Sigmoid colon (tissue), 6 donors: ENCODE measurements at regions not wholly inside any gene's neighbourhood (a gene's known extent, or its start where the extent isn't known, plus 50 kb on each side); places are given as distances from the start of the nearest gene placed in this dataset.

Source experiments
- DNase-seq: peaks from one replicate; pipeline ENCODE4 v3.0.0-alpha.2; 2019
- H3K27ac ChIP-seq, 4 donors: fragments of 200-600 bp; sonication (generic); one replicate each; pipeline ENCODE4 v1.5.1; 2016 to 2019; ENCODE audit warnings: mild to moderate bottlenecking in 1 of 4
- H3K27me3 ChIP-seq, 3 donors: fragments of 200-600 bp; sonication (generic); one replicate each; pipeline ENCODE4 v1.5.1; 2019; ENCODE audit warnings: mild to moderate bottlenecking in 1 of 3
- H3K36me3 ChIP-seq, 4 donors: fragments of 200-600 bp; sonication (generic); one replicate each; pipeline ENCODE4 v1.5.1; 2016 to 2019
- H3K4me1 ChIP-seq, 4 donors: fragments of 200-600 bp; sonication (generic); one replicate each; pipeline ENCODE4 v1.5.1; 2017 to 2019
- H3K4me3 ChIP-seq, 4 donors: fragments of 200-600 bp; sonication (generic); one replicate each; pipeline ENCODE4 v1.5.1; 2017 to 2019; ENCODE audit warnings: mild to moderate bottlenecking in 2 of 4, moderate library complexity in 1 of 4
- H3K9me3 ChIP-seq, 4 donors: fragments of 200-600 bp in 3 of 4; sonication (generic) in 3 of 4; one replicate each; pipeline versions ENCODE4 v1.5.1 to v1.6.1; 2013 to 2019
- EP300 ChIP-seq, 4 donors: sonication (generic); formaldehyde crosslinking; IDR thresholded peaks; one replicate each; pipeline ENCODE4 v1.6.1; 2017; ENCODE audit warnings: antibody characterized with exemption in 4 of 4
- POLR2A ChIP-seq, 2 donors: fragments of 450-650 bp; IDR thresholded peaks; one replicate each; pipeline ENCODE4 v1.6.1; 2016; ENCODE audit warnings: antibody characterized with exemption in 2 of 2, mild to moderate bottlenecking in 2 of 2, moderate library complexity in 2 of 2
- POLR2AphosphoS5 ChIP-seq, 4 donors: sonication (generic); formaldehyde crosslinking; IDR thresholded peaks; one replicate each; pipeline ENCODE4 v1.6.1; 2017; ENCODE audit warnings: antibody characterized with exemption in 4 of 4
- WGBS, 2 donors: extraction: QIAGEN DNeasy Blood & Tissue Kit; methylation state at CpG; one replicate each; pipeline ENCODE4 v1.1.7; 2013; 5-methylcytosine and 5-hydroxymethylcytosine counted together
- intact Hi-C: fragments of 100-400 bp; cut with DNase I; formaldehyde crosslinking; loops from one replicate; pipeline ENCODE4 v1.15.1; 2023
- TF ChIP-seq, protein P1 (sequence below), 4 experiments: fragments of 450-650 bp in 3 of 4; fragments of 200-600 bp in 1 of 4; IDR thresholded peaks; one replicate each; pipeline ENCODE4 v1.5.1; 2016 to 2019; ENCODE audit warnings: antibody characterized with exemption in 4 of 4, mild to moderate bottlenecking in 3 of 4, moderate library complexity in 2 of 4
- donor health status: healthy with polysubstance abuse.
- donor health status: healthy.

DNA sequence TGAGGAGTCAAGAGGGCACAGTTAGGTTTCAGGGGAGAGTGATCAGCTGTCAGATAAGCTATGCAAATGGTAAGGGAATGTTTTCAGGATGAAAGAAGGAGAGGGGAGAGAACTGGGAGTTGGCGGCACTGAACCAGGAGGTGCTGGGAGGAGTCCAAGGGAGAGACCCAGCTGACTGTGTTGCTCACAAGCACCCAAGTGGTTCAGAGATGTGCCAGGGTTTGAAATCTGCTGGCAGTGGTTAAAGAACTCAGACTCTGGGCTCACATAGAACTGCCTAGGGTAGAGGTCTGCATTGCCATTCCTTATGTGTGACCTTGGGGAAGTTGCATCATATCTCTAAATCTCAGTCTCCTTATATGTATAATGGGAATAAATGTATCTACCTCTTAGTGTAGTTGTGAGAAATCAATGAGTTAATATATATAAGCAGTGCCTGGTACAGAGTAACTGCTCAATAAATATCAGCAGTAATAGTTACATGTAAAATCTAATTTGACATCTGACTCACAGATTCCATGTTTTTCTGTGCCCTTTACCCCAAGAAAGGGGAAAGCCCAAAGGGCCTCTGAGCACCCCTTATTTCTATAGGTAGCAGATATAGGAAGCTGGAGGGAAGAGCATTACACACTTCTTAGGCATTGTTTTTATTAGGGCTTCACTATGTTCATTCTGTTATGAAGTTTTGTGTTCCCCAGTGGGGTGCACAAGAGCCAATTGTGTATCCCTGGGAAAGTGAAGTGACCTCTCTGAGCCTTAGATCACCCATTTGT is 66.9 kb upstream of the SESN3 start:
- Histone ChIP-seq H3K27me3 (no peaks in the 10 kb centered on the region), H3K9me3 (no peaks in the 10 kb centered on the region), H3K27ac (no peak overlapping the region), H3K4me3 (no peak overlapping the region), H3K36me3 (no peaks in the 10 kb centered on the region), H3K4me1 (peaks cover 0 to 32% (median 32%) of the 10 kb centered on the region in 4 donors)
- DNase-seq = no peak
- WGBS, 2 donors = 98 to 99% methylated on average over 1 of the region's 1 CpG
- TF ChIP-seq EP300 (IDR thresholded peaks at IDR 0.05) (no peak), POLR2A (IDR thresholded peaks at IDR 0.05) (no peak), POLR2AphosphoS5 (IDR thresholded peaks at IDR 0.05) (no peak)
- TF ChIP-seq, protein P1, sequence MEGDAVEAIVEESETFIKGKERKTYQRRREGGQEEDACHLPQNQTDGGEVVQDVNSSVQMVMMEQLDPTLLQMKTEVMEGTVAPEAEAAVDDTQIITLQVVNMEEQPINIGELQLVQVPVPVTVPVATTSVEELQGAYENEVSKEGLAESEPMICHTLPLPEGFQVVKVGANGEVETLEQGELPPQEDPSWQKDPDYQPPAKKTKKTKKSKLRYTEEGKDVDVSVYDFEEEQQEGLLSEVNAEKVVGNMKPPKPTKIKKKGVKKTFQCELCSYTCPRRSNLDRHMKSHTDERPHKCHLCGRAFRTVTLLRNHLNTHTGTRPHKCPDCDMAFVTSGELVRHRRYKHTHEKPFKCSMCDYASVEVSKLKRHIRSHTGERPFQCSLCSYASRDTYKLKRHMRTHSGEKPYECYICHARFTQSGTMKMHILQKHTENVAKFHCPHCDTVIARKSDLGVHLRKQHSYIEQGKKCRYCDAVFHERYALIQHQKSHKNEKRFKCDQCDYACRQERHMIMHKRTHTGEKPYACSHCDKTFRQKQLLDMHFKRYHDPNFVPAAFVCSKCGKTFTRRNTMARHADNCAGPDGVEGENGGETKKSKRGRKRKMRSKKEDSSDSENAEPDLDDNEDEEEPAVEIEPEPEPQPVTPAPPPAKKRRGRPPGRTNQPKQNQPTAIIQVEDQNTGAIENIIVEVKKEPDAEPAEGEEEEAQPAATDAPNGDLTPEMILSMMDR (IDR thresholded peaks at IDR 0.05) = no peak
- intact Hi-C loops = loop anchor here (5.0 to 10.0 kb wide), 3 partner anchors 39 to 404 kb away; no protein-coding TSS in a partner anchor

DNA sequence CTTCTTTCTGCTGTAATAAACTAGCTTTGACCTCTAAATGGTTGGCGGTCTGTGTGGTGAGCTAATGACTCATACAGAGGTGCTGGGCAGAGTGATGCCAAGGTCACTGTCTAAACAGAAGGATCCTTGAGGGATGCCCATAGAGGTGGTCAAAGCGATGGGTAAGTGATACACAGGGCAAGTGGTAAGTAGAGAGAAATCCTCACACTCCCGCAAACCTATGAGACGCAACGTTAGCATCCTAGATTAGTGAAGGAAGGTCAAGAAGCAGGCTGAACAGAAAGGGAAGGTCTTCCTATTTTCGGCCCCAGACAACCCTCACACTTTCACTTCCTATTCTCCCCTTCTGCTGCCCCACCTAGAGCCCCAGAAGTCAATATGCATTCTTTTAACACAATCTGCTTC is 65.6 kb upstream of the SESN3 start:
- WGBS, 2 donors = 73 to 83% methylated on average over 6 of the region's 6 CpGs
- peaks cover 0 to 32% (median 31%) of the 10 kb centered on the region in 4 donors for H3K4me1 ChIP-seq
- intact Hi-C loops = loop anchor here (5.0 to 10.0 kb wide), 3 partner anchors 41 to 406 kb away; no protein-coding TSS in a partner anchor
- no peaks in the 10 kb centered on the region for H3K36me3 ChIP-seq
- H3K27ac ChIP-seq = peak overlapping the region in 3 of 4 donors; percentile 24 to 65 (median 52)
- DNase-seq = no peak
- TF ChIP-seq, protein P1 (IDR thresholded peaks at IDR 0.05) = no peak
- TF ChIP-seq POLR2AphosphoS5 (IDR thresholded peaks at IDR 0.05) (no peak), POLR2A (IDR thresholded peaks at IDR 0.05) (no peak), EP300 (IDR thresholded peaks at IDR 0.05) (no peak)
- no peaks in the 10 kb centered on the region for H3K9me3 ChIP-seq
- H3K4me3 ChIP-seq = no peak overlapping the region
- no peaks in the 10 kb centered on the region for H3K27me3 ChIP-seq

DNA sequence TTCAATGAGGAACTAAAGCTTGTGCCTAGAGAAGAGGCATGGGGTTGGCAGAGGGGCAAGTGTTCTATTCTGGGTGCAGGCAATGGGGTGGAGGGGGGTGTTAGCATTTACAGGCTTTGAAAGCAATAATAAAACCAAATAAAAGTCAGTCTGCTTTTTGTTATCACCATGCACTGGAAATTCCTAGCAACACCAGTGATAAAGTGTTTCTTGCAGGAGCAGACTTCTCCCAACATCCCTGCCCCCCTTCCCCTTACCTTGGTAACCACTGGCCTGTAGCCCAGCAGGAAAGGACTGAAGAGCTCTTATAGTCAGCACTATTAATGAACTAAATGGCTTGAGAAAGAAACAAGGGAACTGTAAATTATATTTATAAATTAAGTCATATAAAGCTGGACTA is 65.2 kb upstream of the SESN3 start:
- TF ChIP-seq EP300 (IDR thresholded peaks at IDR 0.05) = peak; percentile 12 to 76 (median 44)
- TF ChIP-seq, protein P1 (IDR thresholded peaks at IDR 0.05) = no peak
- TF ChIP-seq POLR2AphosphoS5 (IDR thresholded peaks at IDR 0.05) = peak; percentile 59 to 89 (median 75)
- intact Hi-C loops = loop anchor here (5.0 to 10.0 kb wide), 3 partner anchors 41 to 406 kb away; no protein-coding TSS in a partner anchor
- Histone ChIP-seq H3K9me3 (no peaks in the 10 kb centered on the region), H3K27me3 (no peaks in the 10 kb centered on the region), H3K36me3 (no peaks in the 10 kb centered on the region), H3K4me3 (no peak overlapping the region), H3K27ac (peak overlapping the region in 3 of 4 donors; percentile 24 to 65 (median 52)), H3K4me1 (peaks cover 0 to 28% (median 27%) of the 10 kb centered on the region in 4 donors)
- DNase-seq = peak; percentile 80

DNA sequence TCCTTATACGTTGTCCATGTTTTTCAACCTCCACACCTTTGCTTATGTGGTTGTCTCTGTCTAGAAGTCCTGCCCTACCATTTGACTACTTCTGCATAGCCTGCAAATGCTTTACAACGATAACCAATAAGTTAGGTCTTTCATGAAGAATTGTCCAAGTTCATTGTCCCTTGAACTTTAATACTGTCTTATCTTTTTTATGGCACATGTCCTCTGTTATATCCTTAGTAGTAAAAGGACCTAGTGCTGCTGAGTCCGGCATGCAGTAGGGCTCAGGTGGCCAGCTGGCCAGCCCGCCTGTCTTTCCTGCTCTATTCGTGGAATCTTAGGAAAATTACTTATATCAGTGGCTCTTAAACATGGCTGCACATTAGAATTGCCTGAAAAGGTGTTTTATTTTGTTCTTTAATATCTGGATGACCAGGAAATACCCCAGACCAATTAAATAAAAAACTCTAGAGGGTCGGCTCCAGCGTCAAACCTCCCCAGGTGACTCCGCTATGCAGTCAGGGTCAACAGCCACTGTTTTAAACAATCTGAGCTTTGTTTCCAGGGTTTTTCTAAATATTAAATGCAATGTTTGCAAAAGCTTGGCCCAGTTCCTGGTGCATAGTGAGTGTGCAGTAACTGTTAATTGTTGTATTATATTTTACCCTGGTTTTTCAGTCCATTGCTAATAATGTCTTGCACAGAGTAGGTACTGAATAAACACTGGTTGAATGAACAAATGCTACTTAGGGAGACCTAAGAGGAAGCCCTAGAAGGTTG is 64.6 kb upstream of the SESN3 start:
- 32 to 69% methylated on average over 8 of the region's 8 CpGs for WGBS, 2 donors

More for the DNA sequence above, 64.6 kb upstream of the SESN3 start:
- TF ChIP-seq POLR2A (IDR thresholded peaks at IDR 0.05) (no peak), EP300 (IDR thresholded peaks at IDR 0.05) (no peak), POLR2AphosphoS5 (IDR thresholded peaks at IDR 0.05) (no peak)
- TF ChIP-seq, protein P1 (IDR thresholded peaks at IDR 0.05) = no peak
- peaks cover 0 to 26% (median 23%) of the 10 kb centered on the region in 4 donors for H3K4me1 ChIP-seq
- peak overlapping the region in 2 of 4 donors; percentile 13 to 65 for H3K27ac ChIP-seq
- no peaks in the 10 kb centered on the region for H3K36me3 ChIP-seq
- intact Hi-C loops = loop anchor here (5.0 to 10.0 kb wide), 3 partner anchors 42 to 407 kb away; no protein-coding TSS in a partner anchor
- no peak overlapping the region for H3K4me3 ChIP-seq
- no peak for DNase-seq
- no peaks in the 10 kb centered on the region for H3K9me3 ChIP-seq
- H3K27me3 ChIP-seq = no peaks in the 10 kb centered on the region
